DMS53 (cell line): ENCODE measurements at regions not wholly inside any gene's neighbourhood (a gene's known extent, or its start where the extent isn't known, plus 50 kb on each side); places are given as distances from the start of the nearest gene placed in this dataset.
A peak's percentile ranks its signal among the peaks of the same experiment; 100 is the strongest.

Experiments
- DNase-seq: peaks from one replicate; lab custom pipeline; 2025; lab: John Stamatoyannopoulos, UW

- DNase-seq: no peak
Measured at GRCh38 chr6:132973514-132973993, 159.2 kb downstream of the RPS12 start.

- no peak for DNase-seq
Measured at GRCh38 chr6:132974122-132974521, 159.8 kb downstream of the RPS12 start.

GRCh38 chr6:132977413-132977812 lies 163.0 kb downstream of the RPS12 start:
- no peak for DNase-seq

DNA sequence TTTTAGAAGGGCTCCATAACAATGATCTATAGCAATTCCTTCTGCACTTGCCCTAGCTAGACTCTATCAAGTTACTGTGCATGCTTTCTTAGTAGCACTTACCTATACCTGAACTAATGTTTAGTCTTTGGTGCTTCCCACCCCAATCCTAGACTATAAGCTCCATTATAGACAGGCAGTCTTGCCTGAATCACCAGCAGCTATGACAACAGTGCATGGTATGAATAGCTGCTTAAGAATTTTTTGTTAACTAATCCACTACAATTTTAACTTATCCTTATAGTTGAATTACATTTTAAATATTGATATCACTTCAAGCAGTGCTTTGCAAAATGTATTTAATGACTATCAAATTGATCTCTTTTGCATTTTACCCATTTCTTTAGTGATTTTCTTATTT lies 164.3 kb downstream of the RPS12 start:
- no peak for DNase-seq

DNA sequence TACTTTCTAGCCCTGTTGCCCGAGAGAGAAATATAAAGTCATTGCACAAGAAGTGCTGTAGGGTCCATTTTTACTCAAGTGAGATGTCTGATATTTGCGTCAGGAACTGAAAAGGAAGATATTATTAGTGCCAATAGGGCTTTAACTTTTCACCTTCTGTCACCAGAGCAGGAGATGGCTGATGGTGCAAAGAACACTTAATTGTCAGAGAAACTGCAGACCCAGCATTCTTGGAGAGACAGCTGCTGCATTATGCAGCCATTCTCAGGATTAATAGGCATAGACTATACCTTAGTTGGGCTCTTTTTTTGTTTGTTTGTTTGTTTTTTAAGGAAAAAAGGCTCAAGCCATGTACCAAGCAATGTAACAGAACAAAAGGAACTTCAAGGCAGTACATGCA lies 179.4 kb downstream of the RPS12 start:
- no peak for DNase-seq

DNA sequence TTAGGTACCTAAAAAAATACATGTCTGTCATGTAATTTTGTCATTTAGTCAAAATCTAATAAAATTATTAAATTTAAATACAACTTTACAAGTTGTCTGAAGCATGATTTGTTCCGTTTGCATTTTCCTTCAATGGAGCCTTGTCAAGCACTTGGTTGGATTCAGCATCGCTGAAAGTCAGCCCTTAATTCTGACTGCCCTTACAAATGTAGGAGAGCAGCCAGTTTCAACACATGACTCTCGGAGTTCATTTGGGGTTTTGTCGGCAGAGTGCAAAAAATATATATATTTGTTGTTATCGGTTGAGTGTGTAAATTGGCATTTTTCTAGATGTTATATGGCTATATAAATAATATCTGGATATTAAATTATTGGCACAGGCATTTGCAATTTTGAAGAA lies 180.6 kb downstream of the RPS12 start:
- no peak for DNase-seq

GRCh38 chr6:132995432-132995831 lies 181.1 kb downstream of the RPS12 start:
- no peak for DNase-seq

- DNase-seq: no peak
Measured at GRCh38 chr6:132998418-132998817, 184.0 kb downstream of the RPS12 start.

DNA sequence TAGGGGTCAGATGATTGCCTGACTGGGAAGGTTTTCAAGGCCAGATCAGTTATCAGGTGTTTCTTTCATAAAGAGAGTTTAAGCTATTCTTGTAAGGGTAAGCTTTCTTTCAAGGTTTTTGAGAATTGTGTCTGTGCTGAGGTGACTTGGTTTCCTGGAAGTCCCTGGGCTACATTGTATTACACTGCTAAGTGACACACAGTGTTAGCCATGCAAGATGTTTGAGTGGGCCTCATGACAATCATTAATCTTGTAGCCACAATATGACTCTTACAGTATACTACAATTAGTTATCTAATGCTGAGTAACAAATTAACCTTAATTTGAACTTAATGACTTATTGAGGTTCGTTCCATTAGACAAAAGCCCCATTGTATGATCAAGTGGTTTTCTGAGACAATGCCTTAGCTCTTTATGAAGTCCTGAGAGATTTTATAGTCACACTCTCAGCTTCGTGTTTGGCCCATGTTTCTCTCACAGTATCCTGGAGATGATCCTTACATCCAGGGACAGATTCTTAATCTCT lies 186.7 kb downstream of the RPS12 start:
- DNase-seq: no peak

DNA sequence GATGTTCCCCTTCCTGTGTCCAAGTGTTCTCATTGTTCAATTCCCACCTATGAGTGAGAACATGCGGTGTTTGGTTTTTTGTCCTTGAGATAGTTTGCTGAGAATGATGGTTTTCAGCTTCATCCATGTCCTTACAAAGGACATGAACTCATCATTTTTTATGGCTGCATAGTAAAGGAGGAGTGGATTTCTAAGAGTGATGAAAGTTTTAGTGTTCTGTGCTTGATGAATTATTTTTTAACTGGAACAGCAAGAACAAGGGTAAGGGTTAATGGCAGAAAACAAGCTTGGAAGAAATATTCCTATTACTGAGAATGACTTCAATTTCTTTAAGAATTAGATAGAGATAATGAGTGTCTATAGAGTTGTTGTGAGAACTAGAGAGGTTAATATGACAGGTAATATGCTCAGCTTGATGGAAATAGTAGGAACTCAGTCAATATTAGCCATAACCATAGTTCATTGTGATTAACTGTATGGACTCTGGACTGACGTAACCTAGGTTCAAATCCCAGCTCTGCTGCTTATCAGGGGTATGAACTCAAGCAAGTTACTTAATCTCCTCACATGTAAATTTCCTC lies 190.0 kb downstream of the RPS12 start:
- no peak for DNase-seq

GRCh38 chr6:133012774-133013173 lies 198.4 kb downstream of the RPS12 start:
- no peak for DNase-seq

- DNase-seq: no peak
Measured at GRCh38 chr6:133016631-133017030, 202.3 kb downstream of the RPS12 start.

GRCh38 chr6:133017581-133017980 lies 203.2 kb downstream of the RPS12 start:
- no peak for DNase-seq

- DNase-seq: peak; percentile 8
Measured at GRCh38 chr6:133026705-133027104, 212.3 kb downstream of the RPS12 start.

GRCh38 chr6:133033263-133033662 lies 207.9 kb upstream of the EYA4 start:
- no peak for DNase-seq

- DNase-seq: peak; percentile 78
Measured at GRCh38 chr6:133034509-133035206, 206.5 kb upstream of the EYA4 start.

DNA sequence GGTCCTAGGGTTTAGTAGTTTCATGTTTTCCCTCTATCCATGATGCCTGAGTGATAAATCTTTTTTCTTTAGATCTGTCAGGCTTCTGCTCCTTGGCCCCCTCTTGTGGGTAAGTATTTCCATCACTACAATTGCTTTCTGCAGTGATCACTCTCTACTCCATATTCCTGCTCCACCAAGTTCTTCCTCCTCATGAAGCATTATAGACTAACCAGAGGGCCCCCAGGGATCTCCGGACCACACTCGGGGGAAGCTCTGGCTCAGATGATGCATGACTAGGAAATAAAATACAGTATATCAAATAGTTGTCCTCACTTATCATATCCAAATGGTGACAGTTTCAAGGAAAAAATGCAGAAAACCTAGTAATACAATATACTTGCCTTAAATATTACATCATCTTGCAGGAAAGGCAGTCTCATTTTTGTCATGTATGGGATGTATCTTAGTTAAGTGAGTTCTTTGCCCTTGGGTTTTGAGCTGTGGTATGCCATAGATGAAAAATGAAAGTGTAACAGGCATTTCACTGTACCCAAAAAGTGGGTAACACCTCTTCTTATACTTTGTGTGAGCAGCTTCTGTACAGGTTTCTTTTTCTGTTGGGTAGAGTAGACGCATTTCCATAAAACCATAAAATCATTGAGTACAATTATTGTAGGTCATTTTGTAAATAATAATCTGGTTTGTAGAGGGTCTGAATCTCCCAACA lies 200.9 kb upstream of the EYA4 start:
- DNase-seq: peak; percentile 58

DNA sequence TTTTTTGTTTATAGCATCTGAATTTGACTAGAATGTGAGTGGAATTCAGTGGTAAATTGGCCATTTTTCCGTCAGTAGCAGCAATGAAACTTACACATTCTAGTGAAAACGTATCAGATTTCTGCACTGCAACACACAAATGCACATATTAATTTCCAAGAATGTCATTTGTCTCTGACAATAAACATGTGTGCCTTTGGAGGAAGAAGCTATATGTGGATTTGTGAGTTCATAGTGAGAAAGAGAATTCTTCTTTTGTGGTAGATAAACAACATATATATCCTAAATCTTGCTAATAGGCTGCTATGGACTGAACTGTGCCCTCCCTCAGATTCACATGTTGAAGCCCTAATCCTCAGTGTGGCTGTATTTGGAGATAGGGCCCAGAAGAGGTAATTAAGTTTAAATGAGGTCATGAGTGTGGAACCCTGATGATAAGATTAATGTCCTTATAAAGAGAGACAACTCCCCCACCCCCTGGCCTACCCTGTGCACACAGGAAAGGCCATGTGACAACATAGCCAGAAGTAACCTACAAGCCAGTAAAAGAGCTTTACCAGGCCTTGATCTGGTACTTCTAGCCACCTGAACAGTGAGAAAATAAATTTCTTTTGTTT lies 200.2 kb upstream of the EYA4 start:
- no peak for DNase-seq

DNA sequence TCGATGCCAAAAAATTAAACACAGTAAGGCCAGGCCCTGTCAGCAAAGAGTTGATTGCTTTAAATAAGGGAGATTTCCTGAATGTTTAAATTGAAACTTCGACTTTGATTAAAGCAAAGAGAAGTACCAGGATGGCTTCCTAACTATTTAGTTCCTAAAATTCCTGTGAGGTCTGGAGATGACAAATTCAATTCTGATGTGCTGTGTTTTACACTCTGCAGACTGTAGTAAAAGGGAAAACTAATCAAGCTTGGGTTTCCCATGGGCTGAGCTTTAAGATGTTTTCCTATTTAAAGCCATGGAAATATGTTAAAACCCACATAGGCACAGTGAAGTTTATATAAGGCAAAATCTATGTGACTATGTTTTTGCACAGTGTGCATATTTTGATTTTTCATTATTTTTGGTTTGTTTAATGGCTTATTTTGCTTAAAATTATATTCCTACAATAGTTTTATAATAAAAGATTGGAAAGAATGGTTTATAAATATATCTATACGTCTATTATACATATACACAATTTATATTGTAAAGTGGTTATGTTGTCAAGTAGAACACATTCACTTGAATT lies 198.5 kb upstream of the EYA4 start:
- DNase-seq: no peak

DNA sequence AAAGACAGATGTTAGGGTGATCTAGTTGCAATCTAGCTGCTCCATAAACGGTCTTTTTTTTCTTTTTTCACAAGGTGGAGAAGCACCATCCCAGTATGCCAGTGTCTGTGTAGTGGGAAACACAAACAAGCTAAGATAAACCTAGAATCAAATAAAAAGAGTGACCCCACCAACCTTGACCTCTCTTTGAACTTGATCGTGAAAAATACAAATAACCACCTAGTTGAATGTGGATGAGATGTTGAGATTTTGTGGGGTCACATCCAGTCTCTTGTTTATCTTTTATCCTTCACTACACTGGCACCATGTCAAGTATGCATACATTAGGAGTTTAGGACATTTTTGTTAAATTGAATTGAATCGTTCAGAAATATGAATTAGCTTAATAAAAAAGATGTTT lies 194.6 kb upstream of the EYA4 start:
- DNase-seq: no peak

GRCh38 chr6:133047065-133047665 lies 194.0 kb upstream of the EYA4 start:
- no peak for DNase-seq

GRCh38 chr6:133047706-133048105 lies 193.5 kb upstream of the EYA4 start:
- no peak for DNase-seq
